ENCODE measurements at regions not wholly inside any gene's neighbourhood (a gene's known extent, or its start where the extent isn't known, plus 50 kb on each side); places are given as distances from the start of the nearest gene placed in this dataset.

GRCh38 chr15:31461375-31461774 lies 134.7 kb downstream of the KLF13 start:
- H3K9me3 ChIP-seq, result no peaks in the 10 kb centered on the region
- ChIA-PET POLR2A (interaction anchor here (0.6 kb wide), 1 partner anchor 170 kb away, joined by 3 read pairs; no protein-coding TSS in a partner anchor), CTCF (interaction anchor here (0.7 to 2.5 kb wide), 3 partner anchors 21 to 27 kb away, joined by 3 to 7 read pairs (median 6); no protein-coding TSS in a partner anchor)
- no peak overlapping the region for H3K4me2 ChIP-seq
- ATAC-seq, result no peak
- WGBS (ENCODE audit: missing lambda C conversion rate), result 61% methylated on average over 5 of the region's 5 CpGs
- H3K4me3 ChIP-seq, result no peak overlapping the region
- FAIRE-seq, result no peak
- no peak overlapping the region for H3K27ac ChIP-seq
- H3K4me1 ChIP-seq, result peaks cover 43% of the 10 kb centered on the region
- no peak for DNase-seq (ENCODE audit: low read depth in 1 of 2, low spot score in 1 of 2)
- TF ChIP-seq HOXB13 (CRISPR knock-in tag; IDR thresholded peaks at IDR 0.05; ENCODE audit: low read depth) (no peak), ATOH8 (CRISPR knock-in tag; IDR thresholded peaks at IDR 0.05; ENCODE audit: low read depth) (no peak), REST (IDR thresholded peaks at IDR 0.05) (no peak), MYC (IDR thresholded peaks at IDR 0.05; ENCODE audit: borderline replicate concordance, low read length) (no peak), CTCF (IDR thresholded peaks at IDR 0.05) (no peak), JUNB (IDR thresholded peaks at IDR 0.05) (no peak), TFCP2L1 (CRISPR knock-in tag; IDR thresholded peaks at IDR 0.05) (no peak), GATA3 (IDR thresholded peaks at IDR 0.05; ENCODE audit: borderline replicate concordance) (no peak), MAX (IDR thresholded peaks at IDR 0.05) (no peak), PBX3 (IDR thresholded peaks at IDR 0.05) (no peak), E2F6 (IDR thresholded peaks at IDR 0.05; ENCODE audit: borderline replicate concordance, low read depth) (no peak)

GRCh38 chr15:31461911-31462480 lies 135.4 kb downstream of the KLF13 start:
- Histone ChIP-seq H3K27ac (no peak overlapping the region), H3K9me3 (no peaks in the 10 kb centered on the region), H3K4me2 (no peak overlapping the region), H3K4me3 (no peak overlapping the region), H3K4me1 (peaks cover 37% of the 10 kb centered on the region)
- TF ChIP-seq KDM1A (IDR thresholded peaks at IDR 0.05; ENCODE audit: low read depth) (no peak), EP300 (IDR thresholded peaks at IDR 0.05) (no peak), MYC (IDR thresholded peaks at IDR 0.05; ENCODE audit: borderline replicate concordance, low read length) (no peak), MAZ (IDR thresholded peaks at IDR 0.05; ENCODE audit: borderline replicate concordance, low read depth, low read length) (no peak), JUNB (IDR thresholded peaks at IDR 0.05) (no peak), CTCF (IDR thresholded peaks at IDR 0.05) (no peak), RARB (CRISPR knock-in tag; IDR thresholded peaks at IDR 0.05) (no peak), NFE2L2 (conservative IDR thresholded peaks at IDR 0.05; ENCODE audit: low read length) (no peak), USF2 (IDR thresholded peaks at IDR 0.05) (no peak), ZC3H11A (IDR thresholded peaks at IDR 0.05) (no peak), SREBF2 (IDR thresholded peaks at IDR 0.05) (no peak), ZFP36 (IDR thresholded peaks at IDR 0.05; ENCODE audit: borderline replicate concordance, partially characterized antibody) (no peak)
- DNase-seq (ENCODE audit: low read depth in 1 of 2, low spot score in 1 of 2) (no peak), ATAC-seq (no peak), FAIRE-seq (no peak)
- ChIA-PET CTCF (interaction anchor here (0.7 to 5.8 kb wide), 2 partner anchors 20 to 26 kb away, joined by 3 to 31 read pairs; no protein-coding TSS in a partner anchor), POLR2A (no interaction called here)
- 76% methylated on average over 9 of the region's 9 CpGs for WGBS (ENCODE audit: missing lambda C conversion rate)

All from A549 (cell line).